Kidney epithelial cell (primary cell): ENCODE measurements at regions not wholly inside any gene's neighbourhood (a gene's known extent, or its start where the extent isn't known, plus 50 kb on each side); places are given as distances from the start of the nearest gene placed in this dataset.

Experiments used
- DNase-seq: peaks from one replicate; pipeline ENCODE4 v3.0.0-alpha.2; 2010; ENCODE audit warnings: low read depth
- H3K27me3 ChIP-seq: 2 replicates; pipeline ENCODE4 v1.6.0; 2011; ENCODE audit warnings: low read length; ENCODE audit not compliant: control insufficient read depth, insufficient read depth
- H3K36me3 ChIP-seq: 2 replicates; pipeline ENCODE4 v1.5.1; 2011; ENCODE audit warnings: low read length; ENCODE audit not compliant: control insufficient read depth, insufficient read depth
- H3K4me3 ChIP-seq: 2 replicates; pipeline ENCODE4 v1.5.1; 2011; ENCODE audit warnings: low read depth, mild to moderate bottlenecking, control low read depth, low read length
- CTCF ChIP-seq: IDR thresholded peaks from 2 replicates; pipeline ENCODE4 v1.5.1; 2011; ENCODE audit warnings: mild to moderate bottlenecking, moderate library complexity, low read length, control low read depth, inconsistent platforms; ENCODE audit not compliant: insufficient read depth, poor library complexity, severe bottlenecking

GRCh38 chr14:58737511-58737910 lies 99.7 kb downstream of the DACT1 start:
- Histone ChIP-seq H3K4me3 (no peak overlapping the region), H3K36me3 (no peaks in the 10 kb centered on the region), H3K27me3 (no peaks in the 10 kb centered on the region)
- TF ChIP-seq CTCF = no peak
- no peak for DNase-seq

- H3K4me3 ChIP-seq = no peak overlapping the region
- H3K36me3 ChIP-seq = no peaks in the 10 kb centered on the region
- no peaks in the 10 kb centered on the region for H3K27me3 ChIP-seq
- peak; percentile 76 for DNase-seq
- no peak for TF ChIP-seq CTCF
Measured at GRCh38 chr14:58738189-58738836, 100.6 kb downstream of the DACT1 start.

GRCh38 chr14:58738876-58739275 lies 101.1 kb downstream of the DACT1 start:
- no peak overlapping the region for H3K4me3 ChIP-seq
- no peaks in the 10 kb centered on the region for H3K27me3 ChIP-seq
- no peak for TF ChIP-seq CTCF
- no peaks in the 10 kb centered on the region for H3K36me3 ChIP-seq
- no peak for DNase-seq

GRCh38 chr14:58739674-58740073 lies 101.9 kb downstream of the DACT1 start:
- no peak for TF ChIP-seq CTCF
- no peaks in the 10 kb centered on the region for H3K36me3 ChIP-seq
- no peak overlapping the region for H3K4me3 ChIP-seq
- DNase-seq = no peak
- H3K27me3 ChIP-seq = no peaks in the 10 kb centered on the region

- Histone ChIP-seq H3K36me3 (no peaks in the 10 kb centered on the region), H3K4me3 (no peak overlapping the region), H3K27me3 (no peaks in the 10 kb centered on the region)
- no peak for TF ChIP-seq CTCF
- DNase-seq = no peak
Measured at GRCh38 chr14:58740379-58740935, 102.7 kb downstream of the DACT1 start.
